ENCODE measurements at regions not wholly inside any gene's neighbourhood (a gene's known extent, or its start where the extent isn't known, plus 50 kb on each side); places are given as distances from the start of the nearest gene placed in this dataset.

GRCh38 chr15:69615736-69616135 lies 163.1 kb downstream of the RPLP1 start:
- H3K27me3 ChIP-seq (ENCODE audit: control insufficient read depth, insufficient read depth, low read length), result no peaks in the 10 kb centered on the region; the same call in 1 of the 2 replicates
- no peaks in the 10 kb centered on the region for H3K9me3 ChIP-seq (ENCODE audit: control insufficient read depth, insufficient read depth, low read depth, low read length)
- no peaks in the 10 kb centered on the region for H3K4me1 ChIP-seq (ENCODE audit: control insufficient read depth, insufficient read depth, low read length)
- no peak overlapping the region for H3K27ac ChIP-seq (ENCODE audit: low read length)
- in situ Hi-C loops (cut with HindIII; ENCODE audit: low pct_unique_long_range_greater_than_20kb, low sequenced_read_pairs), result no loop called here
- ATAC-seq, result no peak
- no peaks in the 10 kb centered on the region for H3K36me3 ChIP-seq (ENCODE audit: control insufficient read depth, insufficient read depth, low read length)
- no peak overlapping the region for H3K4me3 ChIP-seq (ENCODE audit: low read depth in 2 of 2, low read length in 2 of 2)
- POLR2A ChIA-PET, result no interaction called here
- no peak for TF ChIP-seq POLR2AphosphoS5 (IDR thresholded peaks at IDR 0.05; ENCODE audit: low read depth, low read length)
- no peak for TF ChIP-seq REST (IDR thresholded peaks at IDR 0.05; ENCODE audit: insufficient read depth in 1 of 2, low read depth in 2 of 2, low read length in 1 of 2)
- no peak for TF ChIP-seq CTCF (IDR thresholded peaks at IDR 0.05)
- TF ChIP-seq SIN3A (IDR thresholded peaks at IDR 0.05; ENCODE audit: borderline replicate concordance, insufficient read depth, low read depth, low read length), result no peak
- TF ChIP-seq TCF7L2 (IDR thresholded peaks at IDR 0.05; ENCODE audit: low read depth, low read length), result no peak
- CTCF ChIA-PET, result no interaction called here
- intact Hi-C loops (cut with micrococcal nuclease; ENCODE audit: unreplicated experiment), result no loop called here
- no TSS peak for BruUV-seq (replicated peaks)
- no peak for DNase-seq (ENCODE audit: low read depth, low spot score)

GRCh38 chr15:69616558-69616957 lies 163.9 kb downstream of the RPLP1 start:
- in situ Hi-C loops (cut with HindIII; ENCODE audit: low pct_unique_long_range_greater_than_20kb, low sequenced_read_pairs), result no loop called here
- BruUV-seq (replicated peaks), result no TSS peak
- CTCF ChIA-PET, result no interaction called here

More at GRCh38 chr15:69616558-69616957, 163.9 kb downstream of the RPLP1 start:
- no peak overlapping the region for H3K4me3 ChIP-seq (ENCODE audit: low read depth in 2 of 2, low read length in 2 of 2)
- H3K4me1 ChIP-seq (ENCODE audit: control insufficient read depth, insufficient read depth, low read length), result no peaks in the 10 kb centered on the region
- POLR2A ChIA-PET, result interaction anchor here (0.6 kb wide), 1 partner anchor 105 kb away, joined by 9 read pairs; no protein-coding TSS in a partner anchor
- H3K36me3 ChIP-seq (ENCODE audit: control insufficient read depth, insufficient read depth, low read length), result no peaks in the 10 kb centered on the region
- H3K27me3 ChIP-seq (ENCODE audit: control insufficient read depth, insufficient read depth, low read length), result no peaks in the 10 kb centered on the region; the same call in 1 of the 2 replicates
- DNase-seq (ENCODE audit: low read depth, low spot score), result no peak
- intact Hi-C loops (cut with micrococcal nuclease; ENCODE audit: unreplicated experiment), result no loop called here
- no peak overlapping the region for H3K27ac ChIP-seq (ENCODE audit: low read length)
- TF ChIP-seq CTCF (IDR thresholded peaks at IDR 0.05), result no peak
- no peak for TF ChIP-seq TCF7L2 (IDR thresholded peaks at IDR 0.05; ENCODE audit: low read depth, low read length)
- TF ChIP-seq SIN3A (IDR thresholded peaks at IDR 0.05; ENCODE audit: borderline replicate concordance, insufficient read depth, low read depth, low read length), result no peak
- TF ChIP-seq REST (IDR thresholded peaks at IDR 0.05; ENCODE audit: insufficient read depth in 1 of 2, low read depth in 2 of 2, low read length in 1 of 2), result no peak
- TF ChIP-seq POLR2AphosphoS5 (IDR thresholded peaks at IDR 0.05; ENCODE audit: low read depth, low read length), result no peak
- ATAC-seq, result no peak
- no peaks in the 10 kb centered on the region for H3K9me3 ChIP-seq (ENCODE audit: control insufficient read depth, insufficient read depth, low read depth, low read length)
